SIG-M5 treated with dmso at 0.1 percent for 504 hours (cell line): ENCODE measurements at regions not wholly inside any gene's neighbourhood (a gene's known extent, or its start where the extent isn't known, plus 50 kb on each side); places are given as distances from the start of the nearest gene placed in this dataset.

Experiments
- DNase-seq: peaks from one replicate; lab custom pipeline; 2025; ENCODE audit not compliant: unreplicated experiment; lab: John Stamatoyannopoulos, UW

- DNase-seq: no peak
Observed at GRCh38 chr16:5643855-5644531, 546.4 kb upstream of the EEF2KMT start.

GRCh38 chr16:5642436-5642835 is 544.8 kb upstream of the EEF2KMT start:
- no peak for DNase-seq

GRCh38 chr16:5642011-5642410 is 544.4 kb upstream of the EEF2KMT start:
- DNase-seq: no peak

GRCh38 chr16:5640883-5641282 is 543.3 kb upstream of the EEF2KMT start:
- no peak for DNase-seq

- no peak for DNase-seq
Observed at GRCh38 chr16:5639531-5639930, 541.9 kb upstream of the EEF2KMT start.

GRCh38 chr16:5635331-5635730 is 537.7 kb upstream of the EEF2KMT start:
- no peak for DNase-seq

GRCh38 chr16:5634666-5635180 is 537.1 kb upstream of the EEF2KMT start:
- no peak for DNase-seq

- DNase-seq: peak; percentile 1
Observed at GRCh38 chr16:5633845-5634440, 536.3 kb upstream of the EEF2KMT start.

- DNase-seq: no peak
Observed at GRCh38 chr16:5622234-5622884, 524.8 kb upstream of the EEF2KMT start.

- no peak for DNase-seq
Observed at GRCh38 chr16:5621826-5622225, 524.2 kb upstream of the EEF2KMT start.

- DNase-seq: no peak
Observed at GRCh38 chr16:5619304-5619703, 521.7 kb upstream of the EEF2KMT start.

GRCh38 chr16:5616841-5617240 is 519.2 kb upstream of the EEF2KMT start:
- no peak for DNase-seq

- no peak for DNase-seq
Observed at GRCh38 chr16:5615868-5616642, 518.5 kb upstream of the EEF2KMT start.

GRCh38 chr16:5607169-5607568 is 509.6 kb upstream of the EEF2KMT start:
- DNase-seq: no peak

- DNase-seq: no peak
Observed at GRCh38 chr16:5605404-5605803, 507.8 kb upstream of the EEF2KMT start.

GRCh38 chr16:5604770-5605169 is 507.2 kb upstream of the EEF2KMT start:
- peak; percentile 41 for DNase-seq

GRCh38 chr16:5603836-5604235 is 506.2 kb upstream of the EEF2KMT start:
- DNase-seq: no peak

GRCh38 chr16:5601957-5602356 is 504.4 kb upstream of the EEF2KMT start:
- no peak for DNase-seq

GRCh38 chr16:5598793-5599192 is 501.2 kb upstream of the EEF2KMT start:
- no peak for DNase-seq

GRCh38 chr16:5595849-5596248 is 498.3 kb upstream of the EEF2KMT start:
- no peak for DNase-seq

GRCh38 chr16:5590416-5590815 is 492.8 kb upstream of the EEF2KMT start:
- no peak for DNase-seq
